OCI-LY7 (cell line): ENCODE measurements at regions not wholly inside any gene's neighbourhood (a gene's known extent, or its start where the extent isn't known, plus 50 kb on each side); places are given as distances from the start of the nearest gene placed in this dataset.

Source experiments
- BruUV-seq: library from RNA; stranded (reverse); fragments of 400-500 nt; replicated peaks from 2 replicates; lab custom pipeline; 2021; lab: Mats Ljungman, UMichigan
- CTCF ChIA-PET: fragments of 300-600 bp; sonication (Branson Sonifier 250); formaldehyde crosslinking; loops from one replicate; lab custom pipeline; 2022; ENCODE audit warnings: antibody characterized with exemption; ENCODE audit not compliant: unreplicated experiment; lab: Charles Lee
- POLR2A ChIA-PET: fragments of 300-600 bp; sonication (Branson Sonifier 250); formaldehyde crosslinking; loops from one replicate; lab custom pipeline; 2022; ENCODE audit warnings: antibody characterized with exemption; lab: Charles Lee
- DNase-seq: peaks from one replicate; pipeline ENCODE4 v3.0.0-alpha.2; 2015; ENCODE audit warnings: low spot score
- H2AFZ ChIP-seq: fragments of 200-600 bp; sonication (generic), shearing (Covaris generic); 2 replicates; pipeline ENCODE4 v1.6.1; 2014; ENCODE audit warnings: mild to moderate bottlenecking, antibody characterized with exemption, low read length, moderate library complexity
- H3K27ac ChIP-seq: fragments of 200-600 bp; sonication (generic); 2 replicates; pipeline ENCODE4 v1.5.1; 2014; ENCODE audit warnings: mixed run types, low read depth, mild to moderate bottlenecking, moderate library complexity, low read length, inconsistent platforms; ENCODE audit not compliant: poor library complexity, severe bottlenecking
- H3K36me3 ChIP-seq: fragments of 200-600 bp; sonication (generic); 2 replicates; pipeline ENCODE4 v1.6.1; 2014; ENCODE audit warnings: mild to moderate bottlenecking, antibody characterized with exemption, low read length, moderate library complexity, mixed read lengths; ENCODE audit not compliant: insufficient read depth
- H3K4me1 ChIP-seq: fragments of 200-600 bp; sonication (generic); 2 replicates; pipeline ENCODE4 v1.5.1; 2014; ENCODE audit warnings: mild to moderate bottlenecking, low read length; ENCODE audit not compliant: insufficient read depth, poor library complexity, severe bottlenecking
- H3K4me2 ChIP-seq: fragments of 200-600 bp; sonication (generic); 2 replicates; pipeline ENCODE4 v1.6.1; 2014; ENCODE audit warnings: mild to moderate bottlenecking, low read length
- H3K4me3 ChIP-seq: fragments of 200-600 bp; sonication (generic); 2 replicates; pipeline ENCODE4 v1.5.1; 2014; ENCODE audit warnings: mild to moderate bottlenecking, low read depth, low read length; ENCODE audit not compliant: poor library complexity, severe bottlenecking
- H3K79me2 ChIP-seq: fragments of 200-600 bp; sonication (generic); 2 replicates; pipeline ENCODE4 v1.6.1; 2016; ENCODE audit warnings: low read depth, mild to moderate bottlenecking, low read length, moderate library complexity, mixed read lengths; ENCODE audit not compliant: insufficient read depth
- H3K9me2 ChIP-seq: fragments of 200-600 bp; sonication (generic); 2 replicates; pipeline ENCODE4 v1.6.1; 2016; ENCODE audit warnings: mild to moderate bottlenecking, low read length, mixed read lengths; ENCODE audit not compliant: insufficient read depth
- H3K9me3 ChIP-seq: fragments of 200-600 bp; sonication (generic); 2 replicates; pipeline ENCODE4 v1.6.1; 2014; ENCODE audit warnings: mild to moderate bottlenecking, mixed run types, low read length, mixed read lengths
- H4K20me1 ChIP-seq: fragments of 200-600 bp; sonication (generic); 2 replicates; pipeline ENCODE4 v1.6.1; 2014; ENCODE audit warnings: mild to moderate bottlenecking, antibody characterized with exemption, low read length, moderate library complexity, mixed read lengths; ENCODE audit not compliant: insufficient read depth
- CTCF ChIP-seq: fragments of 200-600 bp; sonication (generic); conservative IDR thresholded peaks from 2 replicates; pipeline ENCODE4 v1.5.1; 2014; ENCODE audit warnings: mild to moderate bottlenecking, antibody characterized with exemption, low read length, moderate library complexity, mixed read lengths
- EZH2phosphoT487 ChIP-seq: fragments of 200-600 bp; sonication (generic); IDR thresholded peaks from 2 replicates; pipeline ENCODE4 v1.6.1; 2018; ENCODE audit warnings: low read depth, borderline replicate concordance, mild to moderate bottlenecking, mixed run types, antibody characterized with exemption, low read length, moderate library complexity, mixed read lengths
- intact Hi-C: fragments of 100-400 bp; cut with micrococcal nuclease; formaldehyde crosslinking; loops from one replicate; pipeline ENCODE4 v1.10.0; 2022; ENCODE audit not compliant: unreplicated experiment

GRCh38 chr2:21687589-21687988, 563.8 kb downstream of the TDRD15 start:
- Histone ChIP-seq H3K27ac (no peak overlapping the region), H3K4me3 (no peak overlapping the region), H4K20me1 (no peaks in the 10 kb centered on the region), H3K9me3 (no peaks in the 10 kb centered on the region), H3K9me2 (no peaks in the 10 kb centered on the region), H3K4me1 (no peaks in the 10 kb centered on the region), H3K4me2 (no peak overlapping the region), H2AFZ (no peak overlapping the region), H3K36me3 (no peaks in the 10 kb centered on the region), H3K79me2 (no peaks in the 10 kb centered on the region)
- ChIA-PET POLR2A (no interaction called here), CTCF (no interaction called here)
- no peak for DNase-seq
- intact Hi-C loops: no loop called here
- no TSS peak for BruUV-seq
- no peak for TF ChIP-seq CTCF
- TF ChIP-seq EZH2phosphoT487: no peak

- no peak overlapping the region for H3K4me3 ChIP-seq
- ChIA-PET POLR2A (no interaction called here), CTCF (no interaction called here)
- no peaks in the 10 kb centered on the region for H4K20me1 ChIP-seq
- TF ChIP-seq EZH2phosphoT487 (no peak), CTCF (no peak)
- no TSS peak for BruUV-seq
- no peak overlapping the region for H3K27ac ChIP-seq
- no peaks in the 10 kb centered on the region for H3K79me2 ChIP-seq
- no peaks in the 10 kb centered on the region for H3K9me3 ChIP-seq
- intact Hi-C loops: no loop called here
- H3K4me1 ChIP-seq: no peaks in the 10 kb centered on the region
- no peaks in the 10 kb centered on the region for H3K9me2 ChIP-seq
- H3K36me3 ChIP-seq: no peaks in the 10 kb centered on the region
- H2AFZ ChIP-seq: no peak overlapping the region
- no peak for DNase-seq
- H3K4me2 ChIP-seq: no peak overlapping the region
Measured at GRCh38 chr2:21690005-21690404, 566.2 kb downstream of the TDRD15 start.

GRCh38 chr2:21693081-21693480, 569.3 kb downstream of the TDRD15 start:
- H4K20me1 ChIP-seq: no peaks in the 10 kb centered on the region
- no peak overlapping the region for H3K27ac ChIP-seq
- H2AFZ ChIP-seq: no peak overlapping the region
- no peaks in the 10 kb centered on the region for H3K79me2 ChIP-seq
- ChIA-PET CTCF (no interaction called here), POLR2A (no interaction called here)
- no peak overlapping the region for H3K4me2 ChIP-seq
- intact Hi-C loops: no loop called here
- no peaks in the 10 kb centered on the region for H3K9me2 ChIP-seq
- no peaks in the 10 kb centered on the region for H3K36me3 ChIP-seq
- H3K4me3 ChIP-seq: no peak overlapping the region
- no peaks in the 10 kb centered on the region for H3K4me1 ChIP-seq
- no TSS peak for BruUV-seq
- DNase-seq: no peak
- H3K9me3 ChIP-seq: no peaks in the 10 kb centered on the region
- no peak for TF ChIP-seq EZH2phosphoT487
- no peak for TF ChIP-seq CTCF
